ENCODE measurements at regions not wholly inside any gene's neighbourhood (a gene's known extent, or its start where the extent isn't known, plus 50 kb on each side); places are given as distances from the start of the nearest gene placed in this dataset.

- TF ChIP-seq CTCF (conservative IDR thresholded peaks at IDR 0.05; ENCODE audit: low read length) (no peak), EZH2phosphoT487 (IDR thresholded peaks at IDR 0.05; ENCODE audit: borderline replicate concordance) (no peak)
Measured at GRCh38 chr3:56935811-56936210, 124.7 kb upstream of the SPATA12 start.
